ENCODE measurements at regions not wholly inside any gene's neighbourhood (a gene's known extent, or its start where the extent isn't known, plus 50 kb on each side); places are given as distances from the start of the nearest gene placed in this dataset.

DNA sequence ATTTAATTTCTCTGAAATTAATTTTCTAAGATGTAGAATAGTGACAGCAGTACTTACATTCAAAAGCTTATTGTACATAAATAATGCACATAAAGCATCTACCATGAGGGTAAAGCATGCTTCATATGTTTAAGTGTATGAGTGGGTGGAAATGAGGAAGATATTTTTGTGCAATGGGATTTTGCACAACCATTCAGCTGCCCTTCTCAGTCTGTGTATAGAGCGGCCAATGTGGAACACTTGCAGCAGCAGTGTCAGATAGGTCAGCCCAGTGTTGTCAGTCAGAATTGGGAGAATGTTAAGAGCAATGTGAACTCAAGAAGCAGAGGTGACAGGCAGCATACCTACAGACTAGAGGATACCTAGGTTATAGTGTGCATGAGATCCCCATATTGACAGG, 72.5 kb upstream of the ATP2B1 start:
- no peak overlapping the region for H3K27ac Mint-ChIP-seq (ENCODE audit: unreplicated experiment)
- no peak overlapping the region for H3K4me3 Mint-ChIP-seq (ENCODE audit: low read depth, unreplicated experiment)
- no peaks in the 10 kb centered on the region for H3K4me1 Mint-ChIP-seq (ENCODE audit: low read depth, unreplicated experiment)
- H3K36me3 Mint-ChIP-seq (ENCODE audit: insufficient read depth, unreplicated experiment) = no peaks in the 10 kb centered on the region
- intact Hi-C loops (cut with micrococcal nuclease; ENCODE audit: unreplicated experiment) = no loop called here
- no peaks in the 10 kb centered on the region for H3K27me3 Mint-ChIP-seq (ENCODE audit: unreplicated experiment)
- TF ChIP-seq, protein P1, sequence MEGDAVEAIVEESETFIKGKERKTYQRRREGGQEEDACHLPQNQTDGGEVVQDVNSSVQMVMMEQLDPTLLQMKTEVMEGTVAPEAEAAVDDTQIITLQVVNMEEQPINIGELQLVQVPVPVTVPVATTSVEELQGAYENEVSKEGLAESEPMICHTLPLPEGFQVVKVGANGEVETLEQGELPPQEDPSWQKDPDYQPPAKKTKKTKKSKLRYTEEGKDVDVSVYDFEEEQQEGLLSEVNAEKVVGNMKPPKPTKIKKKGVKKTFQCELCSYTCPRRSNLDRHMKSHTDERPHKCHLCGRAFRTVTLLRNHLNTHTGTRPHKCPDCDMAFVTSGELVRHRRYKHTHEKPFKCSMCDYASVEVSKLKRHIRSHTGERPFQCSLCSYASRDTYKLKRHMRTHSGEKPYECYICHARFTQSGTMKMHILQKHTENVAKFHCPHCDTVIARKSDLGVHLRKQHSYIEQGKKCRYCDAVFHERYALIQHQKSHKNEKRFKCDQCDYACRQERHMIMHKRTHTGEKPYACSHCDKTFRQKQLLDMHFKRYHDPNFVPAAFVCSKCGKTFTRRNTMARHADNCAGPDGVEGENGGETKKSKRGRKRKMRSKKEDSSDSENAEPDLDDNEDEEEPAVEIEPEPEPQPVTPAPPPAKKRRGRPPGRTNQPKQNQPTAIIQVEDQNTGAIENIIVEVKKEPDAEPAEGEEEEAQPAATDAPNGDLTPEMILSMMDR (IDR thresholded peaks at IDR 0.05; ENCODE audit: unreplicated experiment) = no peak
- no peak for DNase-seq
- BruUV-seq (replicated peaks) = no TSS peak
- CTCF ChIA-PET = no interaction called here
- H3K9me3 Mint-ChIP-seq (ENCODE audit: low read depth, unreplicated experiment) = peaks cover 2% of the 10 kb centered on the region

DNA sequence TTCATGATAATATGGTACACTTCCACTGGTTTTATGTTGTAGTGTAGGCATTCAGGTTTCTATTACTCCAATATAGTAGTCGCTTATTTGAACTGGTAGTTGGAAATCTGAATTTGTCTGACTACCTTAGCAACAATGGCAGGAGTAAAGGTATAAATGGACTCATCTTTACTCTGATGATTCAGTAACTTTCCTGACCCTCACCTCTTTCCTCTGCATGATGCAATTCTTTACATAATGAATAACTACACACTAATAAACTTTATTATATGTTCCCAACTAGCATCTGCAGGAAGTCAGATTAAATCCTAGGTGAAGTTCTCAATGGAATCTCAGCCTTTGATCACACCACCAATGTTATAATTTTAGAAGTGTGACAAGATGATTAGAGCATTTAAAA, 70.5 kb upstream of the ATP2B1 start:
- CTCF ChIA-PET = no interaction called here
- H3K4me1 Mint-ChIP-seq (ENCODE audit: low read depth, unreplicated experiment) = peaks cover 16% of the 10 kb centered on the region
- no peaks in the 10 kb centered on the region for H3K9me3 Mint-ChIP-seq (ENCODE audit: low read depth, unreplicated experiment)
- TF ChIP-seq, protein P1 (IDR thresholded peaks at IDR 0.05; ENCODE audit: unreplicated experiment) = no peak
- no peak for DNase-seq
- no peaks in the 10 kb centered on the region for H3K36me3 Mint-ChIP-seq (ENCODE audit: insufficient read depth, unreplicated experiment)
- BruUV-seq (replicated peaks) = no TSS peak
- H3K4me3 Mint-ChIP-seq (ENCODE audit: low read depth, unreplicated experiment) = no peak overlapping the region
- H3K27ac Mint-ChIP-seq (ENCODE audit: unreplicated experiment) = no peak overlapping the region
- no peaks in the 10 kb centered on the region for H3K27me3 Mint-ChIP-seq (ENCODE audit: unreplicated experiment)
- intact Hi-C loops (cut with micrococcal nuclease; ENCODE audit: unreplicated experiment) = no loop called here

DNA sequence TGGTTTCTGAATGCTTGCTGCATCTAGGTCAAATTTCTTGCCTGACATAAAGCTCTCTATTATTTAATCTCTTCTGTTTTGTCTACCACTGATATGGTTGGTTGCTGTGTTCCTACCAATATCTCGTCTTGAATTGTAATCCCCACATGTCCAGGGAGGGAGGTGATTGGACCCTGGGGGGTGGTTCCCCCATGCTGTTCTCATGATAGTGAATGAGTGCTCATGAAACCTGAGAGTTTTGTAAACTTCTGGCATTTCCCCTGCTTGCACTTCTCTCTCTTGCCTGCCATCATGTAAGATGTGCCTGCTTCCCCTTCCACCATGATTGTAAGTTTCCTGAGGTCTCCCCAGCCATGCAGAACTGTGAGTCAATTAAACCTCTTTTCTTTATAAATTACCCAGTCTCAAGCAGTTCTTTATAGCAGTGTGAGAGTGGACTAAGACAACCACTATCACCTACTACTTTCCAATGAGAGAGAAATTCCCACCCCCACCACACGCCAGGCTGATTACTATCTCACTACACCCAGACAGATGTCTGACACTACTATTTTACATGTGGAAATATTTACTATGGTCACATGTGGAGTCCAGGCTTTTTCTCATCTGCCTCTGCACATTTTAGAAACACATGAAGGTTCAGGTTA, 69.2 kb upstream of the ATP2B1 start:
- H3K27ac Mint-ChIP-seq (ENCODE audit: unreplicated experiment) = no peak overlapping the region
- intact Hi-C loops (cut with micrococcal nuclease; ENCODE audit: unreplicated experiment) = no loop called here
- H3K36me3 Mint-ChIP-seq (ENCODE audit: insufficient read depth, unreplicated experiment) = no peaks in the 10 kb centered on the region

DNA sequence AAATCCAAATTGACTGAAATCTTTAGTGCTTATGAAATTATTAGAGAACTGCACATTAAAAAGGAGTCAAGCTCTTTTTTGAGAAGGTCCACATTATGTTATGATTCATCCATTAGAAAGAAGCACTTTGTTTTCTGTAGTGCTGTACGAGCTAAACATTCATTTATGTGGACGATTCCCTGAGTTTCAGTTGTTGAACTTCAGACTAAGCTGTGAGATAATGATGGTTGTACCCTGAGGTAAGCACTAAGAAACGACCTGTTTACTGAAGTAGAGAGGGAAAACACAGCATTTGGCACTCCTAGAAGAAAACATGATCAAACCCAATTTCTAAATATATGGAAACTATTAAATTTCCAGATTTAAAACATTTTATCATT, 67.3 kb upstream of the ATP2B1 start:
- Mint-ChIP-seq H3K27ac (ENCODE audit: unreplicated experiment) (no peak overlapping the region), H3K36me3 (ENCODE audit: insufficient read depth, unreplicated experiment) (no peaks in the 10 kb centered on the region), H3K9me3 (ENCODE audit: low read depth, unreplicated experiment) (no peaks in the 10 kb centered on the region), H3K4me1 (ENCODE audit: low read depth, unreplicated experiment) (peaks cover 19% of the 10 kb centered on the region), H3K4me3 (ENCODE audit: low read depth, unreplicated experiment) (no peak overlapping the region), H3K27me3 (ENCODE audit: unreplicated experiment) (no peaks in the 10 kb centered on the region)
- TF ChIP-seq, protein P1 (IDR thresholded peaks at IDR 0.05; ENCODE audit: unreplicated experiment) = no peak
- CTCF ChIA-PET = no interaction called here
- no TSS peak for BruUV-seq (replicated peaks)
- intact Hi-C loops (cut with micrococcal nuclease; ENCODE audit: unreplicated experiment) = no loop called here
- DNase-seq = no peak

More for the DNA sequence above, 69.2 kb upstream of the ATP2B1 start:
- CTCF ChIA-PET = no interaction called here
- no TSS peak for BruUV-seq (replicated peaks)
- TF ChIP-seq, protein P1 (IDR thresholded peaks at IDR 0.05; ENCODE audit: unreplicated experiment) = no peak
- no peaks in the 10 kb centered on the region for H3K9me3 Mint-ChIP-seq (ENCODE audit: low read depth, unreplicated experiment)
- no peaks in the 10 kb centered on the region for H3K27me3 Mint-ChIP-seq (ENCODE audit: unreplicated experiment)
- H3K4me1 Mint-ChIP-seq (ENCODE audit: low read depth, unreplicated experiment) = peaks cover 19% of the 10 kb centered on the region
- DNase-seq = no peak
- no peak overlapping the region for H3K4me3 Mint-ChIP-seq (ENCODE audit: low read depth, unreplicated experiment)
